Keratinocyte (primary cell): ENCODE measurements at regions not wholly inside any gene's neighbourhood (a gene's known extent, or its start where the extent isn't known, plus 50 kb on each side); places are given as distances from the start of the nearest gene placed in this dataset.

Source experiments
- DNase-seq: peaks from one replicate; pipeline ENCODE4 v3.0.0-alpha.2; 2011; ENCODE audit warnings: low read depth, missing footprints, low spot score
- FAIRE-seq: peaks from 2 replicates; lab custom pipeline; 2011; peaks lifted over from hg19 to GRCh38; lab: Jason Lieb, UNC
- H2AFZ ChIP-seq: 2 replicates; pipeline ENCODE4 v1.6.0; 2012; ENCODE audit warnings: low read length, control low read depth, inconsistent platforms; ENCODE audit not compliant: control insufficient read depth
- H3K27ac ChIP-seq: 2 replicates; pipeline ENCODE4 v1.5.1; 2011; ENCODE audit warnings: low read length; ENCODE audit not compliant: control insufficient read depth, insufficient read depth
- H3K27me3 ChIP-seq: 3 replicates; pipeline ENCODE4 v1.6.0; 2011; ENCODE audit warnings: low read length; ENCODE audit not compliant: control insufficient read depth, insufficient read depth; ENCODE audit errors: extremely low read depth
- H3K36me3 ChIP-seq, 2 experiments: 2 replicates in 1 of 2; 3 replicates in 1 of 2; pipeline ENCODE4 v1.5.1; 2011; ENCODE audit warnings: low read length in 2 of 2, mild to moderate bottlenecking in 1 of 2; ENCODE audit not compliant: control insufficient read depth in 2 of 2, insufficient read depth in 2 of 2; ENCODE audit errors: extremely low read depth in 1 of 2
- H3K4me1 ChIP-seq: 3 replicates; pipeline ENCODE4 v1.5.1; 2011; ENCODE audit warnings: low read length; ENCODE audit not compliant: control insufficient read depth, insufficient read depth; ENCODE audit errors: extremely low read depth
- H3K4me2 ChIP-seq: 3 replicates; pipeline ENCODE4 v1.6.0; 2011; ENCODE audit warnings: low read depth, low read length; ENCODE audit not compliant: control insufficient read depth, insufficient read depth; ENCODE audit errors: extremely low read depth
- H3K4me3 ChIP-seq, 3 experiments: fragments of 200-600 bp in 1 of 3; sonication (generic) in 1 of 3; 2 replicates in 2 of 3; 3 replicates in 1 of 3; pipeline ENCODE4 v1.5.1; 2011 to 2016; ENCODE audit warnings: low read length in 3 of 3, mild to moderate bottlenecking in 3 of 3, control low read depth in 2 of 3, inconsistent platforms in 1 of 3, low read depth in 1 of 3, mixed read lengths in 1 of 3, mixed run types in 1 of 3, moderate library complexity in 1 of 3; ENCODE audit not compliant: control insufficient read depth in 2 of 3, insufficient read depth in 2 of 3; ENCODE audit errors: extremely low read depth in 1 of 3
- H3K79me2 ChIP-seq: 2 replicates; pipeline ENCODE4 v1.6.0; 2012; ENCODE audit warnings: low read length; ENCODE audit not compliant: control insufficient read depth, insufficient read depth
- H3K9ac ChIP-seq: 3 replicates; pipeline ENCODE4 v1.6.0; 2011; ENCODE audit warnings: low read length; ENCODE audit not compliant: control insufficient read depth, insufficient read depth; ENCODE audit errors: extremely low read depth
- H3K9me1 ChIP-seq: 3 replicates; pipeline ENCODE4 v1.6.0; 2011; ENCODE audit warnings: low read length; ENCODE audit not compliant: control insufficient read depth, insufficient read depth; ENCODE audit errors: extremely low read depth
- H3K9me3 ChIP-seq: 2 replicates; pipeline ENCODE4 v1.5.1; 2012; ENCODE audit warnings: low read depth, low read length; ENCODE audit not compliant: control insufficient read depth
- H4K20me1 ChIP-seq: 3 replicates; pipeline ENCODE4 v1.6.0; 2011; ENCODE audit warnings: low read length; ENCODE audit not compliant: control insufficient read depth, insufficient read depth; ENCODE audit errors: extremely low read depth
- CTCF ChIP-seq, 3 experiments: IDR thresholded peaks in 1 of 3; conservative IDR thresholded peaks in 1 of 3; optimal IDR thresholded peaks in 1 of 3; 2 replicates in 2 of 3; 3 replicates in 1 of 3; pipeline versions ENCODE3 to v1.5.1; 2011; ENCODE audit warnings: low read length in 3 of 3, mild to moderate bottlenecking in 3 of 3, moderate library complexity in 2 of 3, control low read depth in 1 of 3, inconsistent platforms in 1 of 3; ENCODE audit not compliant: insufficient read depth in 2 of 3; ENCODE audit errors: extremely low read depth in 1 of 3
- EZH2 ChIP-seq: IDR thresholded peaks from one replicate; pipeline ENCODE4 v1.6.1; 2012; ENCODE audit warnings: inconsistent platforms, mild to moderate bottlenecking, low read length, moderate library complexity
- dilution Hi-C: fragments of 300-500 bp; cut with MboI; formaldehyde crosslinking; loops from one replicate; pipeline ENCODE4 v1.7.0; 2020; ENCODE audit warnings: low sequenced_read_pairs; ENCODE audit not compliant: extremely low pct_ligation_motif_present

DNA sequence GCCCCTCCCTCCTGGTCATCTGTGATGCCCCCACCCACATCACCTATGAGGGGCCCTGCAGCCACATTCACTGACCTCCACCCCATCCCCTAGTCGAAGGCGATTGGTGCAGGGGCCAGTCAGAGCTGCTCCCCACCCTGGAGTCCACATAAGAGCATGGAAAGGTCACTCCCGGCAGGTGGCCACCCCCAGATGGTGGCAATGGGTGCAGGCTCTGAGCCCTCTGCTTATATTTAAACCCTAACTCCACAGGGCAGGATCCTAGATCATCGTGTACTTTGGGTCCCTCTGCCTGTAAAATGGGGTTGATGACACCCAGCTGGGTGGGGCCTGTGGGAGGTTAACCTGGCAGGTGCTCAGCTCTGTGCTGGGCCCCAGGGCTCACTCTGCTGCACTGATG lies 186.8 kb upstream of the C1orf174 start:
- H3K27ac ChIP-seq, result no peak overlapping the region
- no peaks in the 10 kb centered on the region for H3K36me3 ChIP-seq
- DNase-seq (no peak), FAIRE-seq (no peak)
- no peak for TF ChIP-seq EZH2
- no peak for TF ChIP-seq CTCF (optimal IDR thresholded peaks at IDR 0.05 in 1 of 3, IDR thresholded peaks at IDR 0.05 in 1 of 3, conservative IDR thresholded peaks at IDR 0.05 in 1 of 3; ENCODE audit: extremely low read depth in 1 of 3, insufficient read depth in 2 of 3, low read length in 3 of 3)
- no peaks in the 10 kb centered on the region for H3K79me2 ChIP-seq
- no peak overlapping the region for H2AFZ ChIP-seq
- no peaks in the 10 kb centered on the region for H3K27me3 ChIP-seq
- H3K9ac ChIP-seq, result no peak overlapping the region
- H3K4me3 ChIP-seq, result no peak overlapping the region
- dilution Hi-C loops, result no loop called here
- no peaks in the 10 kb centered on the region for H3K4me1 ChIP-seq
- H3K4me2 ChIP-seq, result no peak overlapping the region
- H4K20me1 ChIP-seq, result no peaks in the 10 kb centered on the region
- H3K9me1 ChIP-seq, result no peaks in the 10 kb centered on the region
- peaks cover 4% of the 10 kb centered on the region for H3K9me3 ChIP-seq

GRCh38 chr1:4087530-4088420 lies 187.7 kb upstream of the C1orf174 start:
- no peak overlapping the region for H3K4me2 ChIP-seq
- H3K27ac ChIP-seq, result no peak overlapping the region
- no peak overlapping the region for H3K9ac ChIP-seq
- no peaks in the 10 kb centered on the region for H3K9me1 ChIP-seq
- H3K4me3 ChIP-seq, result no peak overlapping the region
- FAIRE-seq, result no peak
- H4K20me1 ChIP-seq, result no peaks in the 10 kb centered on the region
- no peaks in the 10 kb centered on the region for H3K4me1 ChIP-seq
- no peak overlapping the region for H2AFZ ChIP-seq
- H3K9me3 ChIP-seq, result peaks cover 4% of the 10 kb centered on the region
- no peaks in the 10 kb centered on the region for H3K79me2 ChIP-seq
- no peaks in the 10 kb centered on the region for H3K27me3 ChIP-seq
- TF ChIP-seq EZH2 (no peak), CTCF (optimal IDR thresholded peaks at IDR 0.05 in 1 of 3, IDR thresholded peaks at IDR 0.05 in 1 of 3, conservative IDR thresholded peaks at IDR 0.05 in 1 of 3; ENCODE audit: extremely low read depth in 1 of 3, insufficient read depth in 2 of 3, low read length in 3 of 3) (no peak)
- DNase-seq, result no peak
- dilution Hi-C loops, result no loop called here
- no peaks in the 10 kb centered on the region for H3K36me3 ChIP-seq
